IMR-90 (cell line): ENCODE measurements at regions not wholly inside any gene's neighbourhood (a gene's known extent, or its start where the extent isn't known, plus 50 kb on each side); places are given as distances from the start of the nearest gene placed in this dataset.

Source experiments
- ATAC-seq: fragments of 200-7000 bp; cut with Tn5 transposase; 2 replicates; pipeline ENCODE4 v1.9.1; 2020; ENCODE audit warnings: low read depth, mild to moderate bottlenecking, moderate library complexity
- BruUV-seq: library from RNA; stranded (reverse); fragments of 400-500 nt; replicated peaks from 2 replicates; lab custom pipeline; 2021; lab: Mats Ljungman, UMichigan
- CTCF ChIA-PET: fragments of 300-600 bp; formaldehyde crosslinking; extraction: SDS; loops from one replicate; lab custom pipeline; 2021; ENCODE audit warnings: antibody characterized with exemption; lab: Yijun Ruan, JAX
- POLR2A ChIA-PET: fragments of 300-600 bp; sonication (Branson Sonifier 250); formaldehyde crosslinking; loops from one replicate; lab custom pipeline; 2022; ENCODE audit warnings: antibody characterized with exemption; ENCODE audit not compliant: unreplicated experiment; lab: Charles Lee
- DNase-seq: peaks from one replicate; pipeline ENCODE4 v3.0.0; 2013
- H2AFZ ChIP-seq: replicated peaks from 2 replicates; pipeline ENCODE3; 2013; ENCODE audit warnings: low read length, mild to moderate bottlenecking; ENCODE audit not compliant: poor library complexity
- H2AK5ac ChIP-seq: 2 replicates; pipeline ENCODE4 v1.6.1; 2013; ENCODE audit warnings: low read depth, low read length, inconsistent platforms
- H2AK9ac ChIP-seq: replicated peaks from 2 replicates; pipeline ENCODE3; 2013; ENCODE audit warnings: mild to moderate bottlenecking, low read depth, low read length, moderate library complexity; ENCODE audit not compliant: poor library complexity
- H2BK120ac ChIP-seq: 2 replicates; pipeline ENCODE4 v1.6.1; 2013; ENCODE audit warnings: low read depth, low read length, inconsistent platforms
- H2BK15ac ChIP-seq: 3 replicates; pipeline ENCODE4 v1.6.1; 2013; ENCODE audit warnings: low read depth, low read length, inconsistent platforms
- H2BK20ac ChIP-seq: 2 replicates; pipeline ENCODE4 v1.6.1; 2013; ENCODE audit warnings: low read depth, mild to moderate bottlenecking, inconsistent platforms, low read length, moderate library complexity
- H2BK5ac ChIP-seq: 2 replicates; pipeline ENCODE4 v1.6.1; 2013; ENCODE audit warnings: mild to moderate bottlenecking, low read depth, low read length, inconsistent platforms; ENCODE audit not compliant: poor library complexity, severe bottlenecking
- H3K14ac ChIP-seq: replicated peaks from 2 replicates; pipeline ENCODE4 v1.6.1; 2013; ENCODE audit warnings: low read depth, low read length, inconsistent platforms
- H3K18ac ChIP-seq: 2 replicates; pipeline ENCODE4 v1.6.1; 2013; ENCODE audit warnings: low read depth, low read length, control low read depth
- H3K23ac ChIP-seq: 2 replicates; pipeline ENCODE4 v1.6.1; 2013; ENCODE audit warnings: low read depth, low read length, inconsistent platforms
- H3K27ac ChIP-seq: 2 replicates; pipeline ENCODE4 v1.5.1; 2013; ENCODE audit warnings: mild to moderate bottlenecking, control low read depth, low read length; ENCODE audit not compliant: insufficient read depth
- H3K27me3 ChIP-seq: 2 replicates; pipeline ENCODE4 v1.6.1; 2013; ENCODE audit warnings: low read length; ENCODE audit not compliant: control insufficient read depth, insufficient read depth
- H3K36me3 ChIP-seq: 2 replicates; pipeline ENCODE4 v1.6.1; 2013; ENCODE audit warnings: low read length, mixed read lengths; ENCODE audit not compliant: control insufficient read depth, insufficient read depth
- H3K4ac ChIP-seq: 2 replicates; pipeline ENCODE4 v1.6.1; 2013; ENCODE audit warnings: low read depth, low read length, inconsistent platforms
- H3K4me1 ChIP-seq: 2 replicates; pipeline ENCODE4 v1.6.1; 2013; ENCODE audit warnings: low read length, mixed read lengths; ENCODE audit not compliant: control insufficient read depth, insufficient read depth
- H3K4me2 ChIP-seq: 2 replicates; pipeline ENCODE4 v1.6.1; 2013; ENCODE audit warnings: low read depth, mild to moderate bottlenecking, control low read depth, low read length, moderate library complexity
- H3K4me3 ChIP-seq: 2 replicates; pipeline ENCODE4 v1.5.1; 2013; ENCODE audit warnings: low read depth, mild to moderate bottlenecking, control low read depth, low read length, moderate library complexity; ENCODE audit not compliant: insufficient read depth
- H3K56ac ChIP-seq: 2 replicates; pipeline ENCODE4 v1.6.1; 2013; ENCODE audit warnings: low read length, inconsistent platforms; ENCODE audit not compliant: insufficient read depth; ENCODE audit errors: extremely low read depth
- H3K79me1 ChIP-seq, 2 experiments: 2 replicates each; pipeline ENCODE4 v1.6.1; 2013; ENCODE audit warnings: low read length in 2 of 2, inconsistent platforms in 1 of 2, low read depth in 1 of 2
- H3K9ac ChIP-seq: 2 replicates; pipeline ENCODE4 v1.6.1; 2013; ENCODE audit warnings: low read depth, low read length, control low read depth
- H3K9me1 ChIP-seq: 2 replicates; pipeline ENCODE4 v1.6.1; 2013; ENCODE audit warnings: low read length, inconsistent platforms; ENCODE audit not compliant: insufficient read depth
- H3K9me3 ChIP-seq: 2 replicates; pipeline ENCODE4 v1.6.1; 2013; ENCODE audit warnings: low read length; ENCODE audit not compliant: control insufficient read depth, insufficient read depth
- H4K20me1 ChIP-seq: 2 replicates; pipeline ENCODE4 v1.6.1; 2013; ENCODE audit warnings: low read length, inconsistent platforms; ENCODE audit not compliant: insufficient read depth
- H4K5ac ChIP-seq: 2 replicates; pipeline ENCODE4 v1.6.1; 2013; ENCODE audit warnings: mild to moderate bottlenecking, low read depth, low read length, control low read depth
- H4K8ac ChIP-seq, 2 experiments: 2 replicates each; pipeline ENCODE4 v1.6.1; 2013; ENCODE audit warnings: low read depth in 2 of 2, low read length in 2 of 2, control low read depth in 1 of 2, inconsistent platforms in 1 of 2
- H4K91ac ChIP-seq: 2 replicates; pipeline ENCODE4 v1.6.1; 2013; ENCODE audit warnings: low read depth, low read length, inconsistent platforms; ENCODE audit not compliant: insufficient read depth
- BHLHE40 ChIP-seq: fragments of 150-350 bp; IDR thresholded peaks from 2 replicates; pipeline ENCODE4 v1.6.1; 2016; ENCODE audit warnings: mild to moderate bottlenecking, low read depth, low read length
- CEBPB ChIP-seq: IDR thresholded peaks from 2 replicates; pipeline ENCODE4 v1.6.1; 2012; ENCODE audit warnings: low read depth, low read length, improper control_type of control experiment
- CHD1 ChIP-seq: IDR thresholded peaks from 2 replicates; pipeline ENCODE4 v1.6.1; 2012; ENCODE audit warnings: low read depth, low read length, improper control_type of control experiment
- CTCF ChIP-seq: conservative IDR thresholded peaks from 2 replicates; pipeline ENCODE4 v1.5.1; 2012; ENCODE audit warnings: mild to moderate bottlenecking, low read depth, low read length, improper control_type of control experiment
- FOS ChIP-seq: fragments of 150-350 bp; IDR thresholded peaks from 2 replicates; pipeline ENCODE4 v1.6.1; 2016; ENCODE audit warnings: low read depth, low read length
- MAFK ChIP-seq: IDR thresholded peaks from 2 replicates; pipeline ENCODE4 v1.6.1; 2012; ENCODE audit warnings: low read depth, low read length, improper control_type of control experiment
- MAZ ChIP-seq: IDR thresholded peaks from 2 replicates; pipeline ENCODE4 v1.6.1; 2012; ENCODE audit warnings: low read depth, mild to moderate bottlenecking, low read length, improper control_type of control experiment, moderate library complexity, borderline replicate concordance
- MXI1 ChIP-seq: IDR thresholded peaks from 2 replicates; pipeline ENCODE4 v1.6.1; 2012; ENCODE audit warnings: low read depth, mild to moderate bottlenecking, low read length, moderate library complexity, borderline replicate concordance
- NFE2L2 ChIP-seq: fragments of 150-350 bp; IDR thresholded peaks from 2 replicates; pipeline ENCODE4 v1.6.1; 2016; ENCODE audit warnings: low read depth, mild to moderate bottlenecking, low read length
- POLR2A ChIP-seq: IDR thresholded peaks from 2 replicates; pipeline ENCODE4 v1.6.1; 2012; ENCODE audit warnings: mild to moderate bottlenecking, low read depth, low read length
- RAD21 ChIP-seq: IDR thresholded peaks from 2 replicates; pipeline ENCODE4 v1.6.1; 2012; ENCODE audit warnings: low read length, improper control_type of control experiment
- RCOR1 ChIP-seq: IDR thresholded peaks from 2 replicates; pipeline ENCODE4 v1.6.1; 2012; ENCODE audit warnings: mild to moderate bottlenecking, low read length, improper control_type of control experiment; ENCODE audit not compliant: insufficient replicate concordance
- RFX5 ChIP-seq: IDR thresholded peaks from 2 replicates; pipeline ENCODE4 v1.8.0; 2012; ENCODE audit warnings: low read depth, mild to moderate bottlenecking, low read length, moderate library complexity
- SMC3 ChIP-seq: fragments of 150-350 bp; IDR thresholded peaks from 2 replicates; pipeline ENCODE4 v1.6.1; 2016; ENCODE audit warnings: low read depth, mild to moderate bottlenecking, antibody characterized with exemption, low read length, moderate library complexity
- USF2 ChIP-seq: fragments of 150-350 bp; IDR thresholded peaks from 2 replicates; pipeline ENCODE4 v1.6.1; 2017; ENCODE audit warnings: mild to moderate bottlenecking, antibody characterized with exemption, low read length, low read depth
- WGBS, 2 experiments: methylation state at CpG; one replicate each; pipeline versions ENCODE4 v1.1.5 to v1.1.7; 2013; ENCODE audit warnings: missing lambda C conversion rate in 2 of 2; ENCODE audit not compliant: insufficient read length in 1 of 2; ENCODE audit errors: extremely low coverage in 2 of 2; 5-methylcytosine and 5-hydroxymethylcytosine counted together
- dilution Hi-C: fragments of 300-500 bp; cut with HindIII; formaldehyde crosslinking; loops from one replicate; pipeline ENCODE4 v1.14.3; 2018; ENCODE audit warnings: low sequenced_read_pairs; ENCODE audit not compliant: unreplicated experiment
- in situ Hi-C: fragments of 300-500 bp; cut with MboI; formaldehyde crosslinking; loops from 3 replicates; pipeline ENCODE4 v1.14.3; 2019; ENCODE audit warnings: low sequenced_read_pairs, inconsistent platforms, mixed read lengths
- intact Hi-C: fragments of 100-400 bp; cut with micrococcal nuclease; formaldehyde crosslinking; loops from 2 replicates; pipeline ENCODE4 v1.10.0; 2022
- TF ChIP-seq, protein P1 (sequence below): fragments of 150-350 bp; IDR thresholded peaks from 2 replicates; pipeline ENCODE4 v1.6.1; 2016; ENCODE audit warnings: low read depth, mild to moderate bottlenecking, low read length, moderate library complexity, borderline replicate concordance

GRCh38 chr5:144032375-144032774 lies 138.1 kb downstream of the YIPF5 start:
- no peaks in the 10 kb centered on the region for H3K36me3 ChIP-seq
- POLR2A ChIA-PET: no interaction called here
- in situ Hi-C loops (no loop called here), intact Hi-C loops (no loop called here), dilution Hi-C loops (no loop called here)
- no peak overlapping the region for H3K4me3 ChIP-seq
- H2BK5ac ChIP-seq: no peak overlapping the region
- no peak overlapping the region for H4K91ac ChIP-seq
- no peak overlapping the region for H2AFZ ChIP-seq
- H4K5ac ChIP-seq: no peak overlapping the region
- H2BK120ac ChIP-seq: no peak overlapping the region
- no peak overlapping the region for H3K18ac ChIP-seq
- H2AK9ac ChIP-seq: no peak overlapping the region
- H3K4me2 ChIP-seq: no peak overlapping the region
- H3K9me1 ChIP-seq: no peaks in the 10 kb centered on the region
- no peaks in the 10 kb centered on the region for H3K79me1 ChIP-seq
- no peak for DNase-seq
- H3K27ac ChIP-seq: no peak overlapping the region
- ATAC-seq: no peak
- CTCF ChIA-PET: no interaction called here
- 40% methylated on average over 1 of the region's 6 CpGs; no CpG with 5 or more reads in 1 of the 2 experiments for WGBS, 2 experiments
- H2AK5ac ChIP-seq: no peak overlapping the region
- no peak overlapping the region for H3K14ac ChIP-seq
- H3K9me3 ChIP-seq: no peaks in the 10 kb centered on the region
- no peak overlapping the region for H4K8ac ChIP-seq
- no peak overlapping the region for H3K23ac ChIP-seq
- H3K4ac ChIP-seq: no peak overlapping the region
- no peak overlapping the region for H2BK20ac ChIP-seq
- BruUV-seq: no TSS peak
- H2BK15ac ChIP-seq: no peak overlapping the region
- no peaks in the 10 kb centered on the region for H3K27me3 ChIP-seq
- H3K9ac ChIP-seq: no peak overlapping the region
- H3K4me1 ChIP-seq: peaks cover 9% of the 10 kb centered on the region
- no peaks in the 10 kb centered on the region for H4K20me1 ChIP-seq
- no peak overlapping the region for H3K56ac ChIP-seq
- TF ChIP-seq MAFK (no peak), USF2 (no peak), MXI1 (no peak), POLR2A (no peak), CEBPB (no peak), FOS (no peak), SMC3 (no peak), BHLHE40 (no peak), CHD1 (no peak), RCOR1 (no peak), CTCF (no peak), NFE2L2 (no peak), MAZ (no peak), RFX5 (no peak), RAD21 (no peak)
- TF ChIP-seq, protein P1, sequence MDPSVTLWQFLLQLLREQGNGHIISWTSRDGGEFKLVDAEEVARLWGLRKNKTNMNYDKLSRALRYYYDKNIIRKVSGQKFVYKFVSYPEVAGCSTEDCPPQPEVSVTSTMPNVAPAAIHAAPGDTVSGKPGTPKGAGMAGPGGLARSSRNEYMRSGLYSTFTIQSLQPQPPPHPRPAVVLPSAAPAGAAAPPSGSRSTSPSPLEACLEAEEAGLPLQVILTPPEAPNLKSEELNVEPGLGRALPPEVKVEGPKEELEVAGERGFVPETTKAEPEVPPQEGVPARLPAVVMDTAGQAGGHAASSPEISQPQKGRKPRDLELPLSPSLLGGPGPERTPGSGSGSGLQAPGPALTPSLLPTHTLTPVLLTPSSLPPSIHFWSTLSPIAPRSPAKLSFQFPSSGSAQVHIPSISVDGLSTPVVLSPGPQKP: no peak
